GM23338 (cell line): ENCODE measurements at regions not wholly inside any gene's neighbourhood (a gene's known extent, or its start where the extent isn't known, plus 50 kb on each side); places are given as distances from the start of the nearest gene placed in this dataset.

Experiments
- CREB1 ChIP-seq: fragments of 250-450 bp; sonication (Bioruptor Pico); IDR thresholded peaks from 2 replicates; pipeline ENCODE4 v1.5.0; 2020; ENCODE audit warnings: low read depth, mild to moderate bottlenecking, moderate library complexity
- EZH2 ChIP-seq: fragments of 200-600 bp; sonication (generic); IDR thresholded peaks from one replicate; pipeline ENCODE4 v1.8.0; 2017; ENCODE audit warnings: antibody characterized with exemption, mild to moderate bottlenecking, low read depth; ENCODE audit not compliant: unreplicated experiment
- EZH2phosphoT487 ChIP-seq: fragments of 200-600 bp; sonication (generic); IDR thresholded peaks from one replicate; pipeline ENCODE4 v1.8.1; 2018; ENCODE audit warnings: antibody characterized with exemption; ENCODE audit not compliant: unreplicated experiment
- JUNB ChIP-seq: IDR thresholded peaks from one replicate; pipeline ENCODE4 v1.6.1; 2016; ENCODE audit warnings: antibody characterized with exemption; ENCODE audit not compliant: unreplicated experiment
- POLR2AphosphoS5 ChIP-seq: IDR thresholded peaks from 2 replicates; pipeline ENCODE4 v1.6.1; 2016; ENCODE audit warnings: antibody characterized with exemption, low read depth
- ZNF114 ChIP-seq: fragments of 250-450 bp; sonication (Bioruptor Pico); IDR thresholded peaks from 2 replicates; pipeline ENCODE4 v1.5.0; 2020; ENCODE audit warnings: mild to moderate bottlenecking, moderate library complexity
- TF ChIP-seq, protein P1 (sequence below), 2 experiments: fragments of 200-600 bp in 1 of 2; sonication (generic) in 1 of 2; conservative IDR thresholded peaks; 2 replicates each; pipeline versions ENCODE4 v1.5.1 to v1.6.1; 2016 to 2017; ENCODE audit warnings: antibody characterized with exemption in 2 of 2, low read depth in 2 of 2, mild to moderate bottlenecking in 2 of 2, moderate library complexity in 1 of 2

DNA sequence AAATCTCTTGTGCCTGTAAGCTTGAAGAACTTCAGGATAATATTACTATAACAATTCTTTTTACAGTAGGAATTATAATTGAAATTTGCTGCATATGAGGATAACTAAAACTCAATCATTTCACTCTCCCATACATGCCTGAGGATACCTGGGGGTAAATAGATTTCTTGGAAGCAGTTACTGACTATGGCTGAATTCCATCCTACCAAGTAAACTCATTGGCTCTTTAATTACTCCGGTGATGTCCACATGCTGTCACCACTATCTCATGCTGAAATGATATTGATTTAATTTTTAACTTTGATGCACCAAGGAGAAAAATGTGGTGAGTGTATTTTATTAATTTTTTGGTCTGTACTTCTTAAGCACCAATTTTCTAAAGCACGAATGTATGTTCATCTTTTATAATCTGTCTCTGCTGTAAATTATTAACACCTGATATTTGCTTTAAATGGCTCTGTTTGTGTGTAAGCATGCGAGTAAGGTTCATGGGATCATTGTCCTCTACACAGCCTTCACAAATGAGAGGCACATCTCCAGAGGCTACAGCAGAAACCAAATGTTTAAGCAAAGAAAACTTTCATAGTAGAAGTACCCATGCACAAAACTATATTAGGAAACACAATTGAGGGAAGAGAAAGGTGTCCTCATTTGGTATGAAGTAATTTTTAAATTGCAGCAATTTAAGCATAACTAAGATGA, 164.2 kb upstream of the POU3F2 start:
- TF ChIP-seq, protein P1, sequence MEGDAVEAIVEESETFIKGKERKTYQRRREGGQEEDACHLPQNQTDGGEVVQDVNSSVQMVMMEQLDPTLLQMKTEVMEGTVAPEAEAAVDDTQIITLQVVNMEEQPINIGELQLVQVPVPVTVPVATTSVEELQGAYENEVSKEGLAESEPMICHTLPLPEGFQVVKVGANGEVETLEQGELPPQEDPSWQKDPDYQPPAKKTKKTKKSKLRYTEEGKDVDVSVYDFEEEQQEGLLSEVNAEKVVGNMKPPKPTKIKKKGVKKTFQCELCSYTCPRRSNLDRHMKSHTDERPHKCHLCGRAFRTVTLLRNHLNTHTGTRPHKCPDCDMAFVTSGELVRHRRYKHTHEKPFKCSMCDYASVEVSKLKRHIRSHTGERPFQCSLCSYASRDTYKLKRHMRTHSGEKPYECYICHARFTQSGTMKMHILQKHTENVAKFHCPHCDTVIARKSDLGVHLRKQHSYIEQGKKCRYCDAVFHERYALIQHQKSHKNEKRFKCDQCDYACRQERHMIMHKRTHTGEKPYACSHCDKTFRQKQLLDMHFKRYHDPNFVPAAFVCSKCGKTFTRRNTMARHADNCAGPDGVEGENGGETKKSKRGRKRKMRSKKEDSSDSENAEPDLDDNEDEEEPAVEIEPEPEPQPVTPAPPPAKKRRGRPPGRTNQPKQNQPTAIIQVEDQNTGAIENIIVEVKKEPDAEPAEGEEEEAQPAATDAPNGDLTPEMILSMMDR (conservative IDR thresholded peaks at IDR 0.05; ENCODE audit: low read depth in 2 of 2): no peak
- TF ChIP-seq EZH2 (no peak), JUNB (no peak), POLR2AphosphoS5 (no peak), ZNF114 (CRISPR knock-in tag) (no peak), CREB1 (CRISPR knock-in tag) (no peak), EZH2phosphoT487 (no peak)
